Activated CD4-positive, alpha-beta T cell treated with anti-CD3 and anti-CD28 coated beads, Interleukin-2, Interleukin-4, amounts not matched to agents 100 ng/mL and 50 ng/mL, durations not matched to agents 16 hours and 8 hours (primary cell): ENCODE measurements at regions not wholly inside any gene's neighbourhood (a gene's known extent, or its start where the extent isn't known, plus 50 kb on each side); places are given as distances from the start of the nearest gene placed in this dataset.
A peak's percentile ranks its signal among the peaks of the same experiment; 100 is the strongest.
"Not testable (repeated sequence)": the region's sequence is repeated elsewhere in the genome, so short reads cannot be mapped to it uniquely, and the experiment has no call there.

Experiments used
- DNase-seq: peaks from one replicate; pipeline ENCODE4 v3.0.0-alpha.2; 2020; ENCODE audit warnings: low spot score

DNA sequence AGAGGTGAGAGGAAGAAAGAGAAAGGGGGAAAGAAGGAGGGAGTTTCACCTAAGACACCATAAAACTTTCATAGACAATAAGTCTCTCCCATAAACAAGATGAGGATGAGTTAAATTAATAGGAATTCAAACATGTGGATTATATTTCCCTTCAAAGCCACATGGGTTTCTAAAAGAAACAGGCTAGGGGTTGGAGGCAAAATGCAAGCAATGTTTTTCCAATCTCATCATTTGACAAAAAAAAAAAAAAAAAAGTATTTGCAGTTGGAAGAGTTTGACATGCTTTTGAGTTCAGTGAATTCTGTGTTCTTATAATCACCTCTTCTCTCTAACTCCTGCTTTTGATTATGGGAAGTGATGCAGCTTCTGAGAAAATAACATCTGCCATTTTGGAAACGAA lies 186.1 kb upstream of the ADRA1D start:
- no peak for DNase-seq

DNA sequence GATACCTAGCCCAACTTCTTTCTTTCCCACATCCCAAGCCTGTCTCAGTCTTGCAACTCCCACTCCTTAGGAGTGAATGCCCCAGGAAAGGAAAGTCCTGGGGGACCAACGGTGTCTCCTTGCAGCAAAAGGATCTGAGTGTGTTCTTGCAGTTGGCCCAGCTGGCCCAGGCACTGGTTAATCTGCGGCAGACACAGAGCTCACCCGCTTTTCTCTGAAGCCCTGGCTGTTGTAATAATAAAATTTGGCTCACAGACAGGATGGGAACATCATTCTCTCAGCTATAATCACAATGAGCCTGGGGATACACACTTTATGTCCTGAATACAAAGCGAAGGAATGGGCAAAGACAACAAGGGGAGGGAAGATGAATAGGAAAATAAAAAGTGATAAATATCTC lies 185.6 kb upstream of the ADRA1D start:
- DNase-seq: no peak

DNA sequence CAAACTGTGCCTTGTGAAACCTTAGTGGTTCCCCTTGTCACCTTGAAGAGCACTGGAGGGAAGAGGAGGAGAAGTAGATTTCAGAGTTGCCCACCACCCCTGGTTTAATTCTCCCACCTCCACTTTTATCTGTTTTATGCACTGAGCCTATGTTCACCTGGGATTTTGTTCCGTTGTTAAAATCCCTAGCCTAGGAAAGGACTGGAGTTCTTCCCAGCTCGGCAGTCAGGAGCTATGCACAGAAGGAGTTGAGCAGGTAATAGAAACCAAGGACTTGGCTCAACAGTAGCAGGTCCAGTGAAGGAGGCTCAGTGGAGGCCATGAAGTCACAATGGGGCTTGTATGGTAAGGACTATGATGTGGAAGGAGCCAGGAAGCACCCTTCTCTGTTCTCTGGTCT lies 182.4 kb upstream of the ADRA1D start:
- no peak for DNase-seq

DNA sequence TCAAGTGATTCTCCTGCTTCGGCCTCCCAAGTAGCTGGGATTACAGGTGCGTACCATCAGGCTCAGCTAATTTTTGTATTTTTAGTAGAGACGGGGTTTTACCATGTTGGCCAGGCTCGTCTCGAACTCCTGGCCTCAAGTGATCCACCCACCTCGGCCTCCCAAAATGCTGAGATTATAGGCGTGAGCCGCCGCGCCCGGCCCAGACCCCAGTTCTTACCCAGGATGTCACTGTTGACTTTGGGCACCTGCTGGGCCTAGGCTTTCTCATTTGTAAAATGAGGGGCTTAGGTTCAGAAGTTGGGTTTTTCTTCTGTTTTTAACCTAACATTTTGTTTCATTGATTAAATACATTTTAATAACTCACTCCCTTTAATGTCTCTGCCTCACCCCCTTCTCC lies 181.7 kb upstream of the ADRA1D start:
- DNase-seq: not testable (repeated sequence)

DNA sequence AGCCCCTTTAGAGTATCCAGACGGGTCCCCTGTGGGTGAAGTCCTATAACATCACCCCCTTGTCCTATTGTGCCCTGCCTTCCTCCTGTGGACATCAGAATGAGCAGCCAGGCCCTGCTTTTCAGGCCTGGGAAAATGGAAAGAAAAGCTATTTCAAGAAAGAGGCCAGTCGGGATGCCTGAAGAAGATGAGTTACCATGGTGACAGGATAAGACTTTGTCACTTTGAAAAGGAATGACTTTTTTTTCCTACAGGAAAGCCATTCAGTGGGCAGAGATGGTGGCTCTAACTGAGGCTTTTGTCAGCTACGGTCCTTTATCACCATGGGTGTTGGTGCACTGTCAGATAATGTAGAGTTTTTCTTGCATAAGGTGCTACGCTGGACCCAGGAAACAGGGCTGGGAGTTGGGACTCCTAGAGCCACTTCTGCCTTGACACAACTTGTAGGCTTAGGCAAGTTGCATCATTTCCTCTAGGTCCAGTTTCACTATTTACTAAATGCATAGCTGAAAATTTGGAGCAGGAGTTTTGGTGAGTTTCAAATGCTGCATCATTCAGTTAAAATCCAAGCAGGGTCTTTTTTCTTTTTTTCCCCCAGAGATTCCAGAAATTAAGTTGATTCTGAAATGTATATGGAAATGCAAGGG lies 179.0 kb upstream of the ADRA1D start:
- no peak for DNase-seq

DNA sequence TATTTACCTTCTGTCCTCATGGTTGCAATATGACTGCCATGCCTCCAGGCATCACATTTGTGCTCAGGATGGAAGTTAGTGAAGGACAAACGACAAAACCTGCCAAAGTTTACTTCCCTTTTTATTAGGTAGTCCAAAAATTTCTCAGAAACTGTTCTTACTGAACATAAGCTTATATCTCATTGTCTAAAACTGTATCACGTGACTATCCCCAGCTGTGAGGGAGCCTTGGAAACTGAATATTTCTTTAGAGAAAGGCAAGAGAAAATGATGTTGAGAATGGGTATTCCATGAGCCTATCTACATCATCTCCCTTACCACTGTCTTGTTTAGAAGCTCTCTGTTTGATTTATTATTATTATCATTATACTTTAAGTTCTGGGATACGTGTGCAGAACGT lies 169.1 kb upstream of the ADRA1D start:
- no peak for DNase-seq

DNA sequence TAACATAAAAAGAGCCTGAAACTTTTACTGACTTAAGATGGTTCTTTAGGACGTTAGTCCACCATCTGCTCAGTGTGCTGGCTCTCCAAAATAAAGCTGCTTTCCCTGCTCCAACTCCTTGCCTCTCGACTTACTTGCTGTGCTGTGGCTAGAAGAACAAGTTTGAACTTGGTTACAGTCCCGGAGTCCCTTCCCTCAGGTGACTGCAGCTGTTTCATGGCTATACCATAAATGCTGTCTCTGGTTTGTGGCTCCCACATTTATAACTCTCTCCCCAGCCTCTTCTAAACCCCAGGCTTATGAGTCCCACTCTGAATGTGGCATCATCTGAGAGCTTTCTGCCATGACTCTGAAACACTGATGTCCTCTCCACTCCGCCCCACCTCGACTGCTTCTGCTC lies 166.2 kb upstream of the ADRA1D start:
- DNase-seq: no peak

DNA sequence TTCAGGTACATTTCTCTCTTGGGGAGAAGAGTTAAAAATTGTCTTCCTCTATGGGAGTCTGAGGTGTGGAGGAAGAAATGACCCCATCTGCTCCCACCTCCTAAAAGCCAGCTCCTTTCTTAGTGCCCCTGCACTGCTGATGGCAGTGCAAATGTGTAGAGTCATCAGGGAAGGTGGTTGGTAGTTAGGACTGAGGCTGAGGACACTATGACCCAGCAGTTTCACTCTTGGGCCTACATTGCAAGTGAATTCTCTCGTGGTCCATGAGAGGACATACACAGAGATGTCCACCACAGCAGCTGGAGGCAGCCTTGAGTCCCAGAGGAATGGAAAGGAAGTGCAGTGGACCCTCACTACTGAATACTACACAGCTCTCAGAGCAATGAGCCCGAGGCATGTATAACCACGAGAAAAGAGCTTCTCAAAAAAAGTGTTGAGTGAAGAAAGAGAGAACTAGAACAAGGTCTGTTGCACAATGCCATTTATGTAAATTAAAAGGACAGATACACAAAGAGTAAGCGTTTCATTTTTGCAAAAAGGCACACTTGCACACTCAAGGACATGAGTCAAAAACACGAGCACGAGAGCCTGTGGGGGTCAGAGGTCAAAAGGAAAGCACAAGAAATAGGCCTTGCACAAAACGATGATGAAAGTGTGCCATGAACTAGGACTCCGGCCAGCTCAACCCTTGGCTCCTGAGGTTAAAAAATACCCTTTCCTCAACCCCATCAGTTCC lies 164.4 kb upstream of the ADRA1D start:
- DNase-seq: no peak

DNA sequence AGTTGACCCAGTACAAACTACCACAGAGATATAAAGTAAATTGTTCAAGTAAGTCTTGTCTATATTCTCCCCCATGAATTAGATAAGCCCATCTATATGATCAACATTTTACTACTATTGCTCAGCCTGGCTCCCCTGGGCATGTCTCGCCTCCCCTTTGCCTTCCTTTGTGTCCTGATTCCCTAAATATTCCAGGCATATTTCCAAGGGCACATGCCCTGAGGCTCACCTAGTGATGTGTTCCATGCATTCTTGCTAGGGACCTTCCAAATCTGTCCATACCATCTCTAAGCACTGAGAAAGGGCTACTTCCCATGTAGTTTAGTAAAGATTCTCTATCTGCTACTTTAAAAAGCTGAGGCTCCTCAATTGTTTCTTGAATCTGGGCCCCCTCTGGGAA lies 163.1 kb upstream of the ADRA1D start:
- DNase-seq: no peak

DNA sequence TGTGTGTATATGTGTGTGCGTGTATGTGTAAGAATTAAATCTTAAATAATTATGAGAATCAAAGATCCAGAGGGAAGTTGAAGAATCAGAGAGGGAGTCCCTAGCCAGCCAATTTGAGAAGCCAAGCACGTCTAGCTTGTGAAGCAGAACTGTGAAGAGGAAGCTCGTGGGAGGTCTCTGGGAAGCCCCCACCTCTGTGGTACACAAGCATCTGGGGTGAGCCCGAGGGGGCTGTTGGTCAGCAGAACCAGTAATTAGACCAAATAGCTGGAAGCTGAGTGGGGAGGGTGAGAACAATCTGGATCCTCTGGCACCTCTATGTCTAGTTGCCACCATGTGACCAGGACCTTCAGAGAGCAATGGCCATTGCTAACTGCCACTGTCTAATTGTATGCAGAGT lies 162.7 kb upstream of the ADRA1D start:
- no peak for DNase-seq

DNA sequence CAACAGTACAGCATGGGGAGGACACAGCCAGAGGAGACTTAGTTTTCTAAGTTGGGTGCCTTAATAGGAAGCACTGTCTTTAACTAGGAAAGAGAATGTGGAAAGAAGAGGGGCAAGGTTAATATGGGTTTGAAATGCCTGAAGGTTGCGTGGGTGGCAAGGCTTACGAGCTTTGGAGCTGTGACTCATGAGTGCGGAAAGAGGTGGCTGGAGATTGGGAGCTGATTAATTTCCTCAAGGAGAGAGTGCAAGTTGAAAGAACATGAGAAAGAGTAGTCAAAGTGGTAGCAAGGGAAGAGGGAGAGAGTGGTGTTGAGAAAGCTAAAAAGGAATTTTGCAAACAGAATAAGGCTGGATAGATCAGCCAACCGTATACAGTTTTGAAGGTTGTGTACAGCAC lies 157.5 kb upstream of the ADRA1D start:
- no peak for DNase-seq

DNA sequence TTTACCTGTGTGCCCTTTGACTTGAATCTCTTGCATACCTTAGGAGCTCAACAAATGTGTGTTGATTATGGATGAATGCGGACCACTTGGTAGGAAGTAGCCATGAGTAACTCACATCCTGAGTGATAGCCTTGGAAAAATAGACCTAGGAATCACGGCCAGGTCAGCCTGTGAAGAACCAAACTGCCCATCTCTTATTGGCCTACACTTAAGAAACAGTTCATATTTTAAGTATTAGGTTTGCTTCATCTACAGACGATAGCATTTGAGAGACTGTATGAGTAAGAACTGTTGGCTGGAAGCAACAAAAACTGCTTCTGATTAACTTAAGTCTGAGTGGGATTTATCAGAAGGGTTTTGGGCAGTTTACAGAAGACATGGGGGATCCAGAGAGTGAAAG lies 152.5 kb upstream of the ADRA1D start:
- no peak for DNase-seq

DNA sequence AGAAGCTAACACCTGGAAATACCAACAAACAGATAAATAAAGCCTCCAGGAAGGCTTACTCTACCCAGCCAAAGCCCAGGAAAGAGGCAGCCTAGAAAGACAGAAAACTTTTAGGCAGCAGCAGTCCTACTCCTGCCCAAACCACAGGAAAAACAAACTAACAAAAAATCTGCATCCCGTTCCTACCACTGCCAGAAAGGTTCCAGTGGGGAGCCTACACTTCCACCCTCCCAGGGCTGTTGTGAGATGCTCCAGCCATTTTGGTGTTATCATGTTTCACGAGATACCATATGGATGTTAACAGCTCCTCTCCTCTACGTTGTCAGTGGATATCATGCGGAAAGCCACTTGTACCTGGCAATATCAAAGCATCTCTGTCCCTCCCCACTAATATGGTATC lies 135.9 kb upstream of the ADRA1D start:
- DNase-seq: no peak

DNA sequence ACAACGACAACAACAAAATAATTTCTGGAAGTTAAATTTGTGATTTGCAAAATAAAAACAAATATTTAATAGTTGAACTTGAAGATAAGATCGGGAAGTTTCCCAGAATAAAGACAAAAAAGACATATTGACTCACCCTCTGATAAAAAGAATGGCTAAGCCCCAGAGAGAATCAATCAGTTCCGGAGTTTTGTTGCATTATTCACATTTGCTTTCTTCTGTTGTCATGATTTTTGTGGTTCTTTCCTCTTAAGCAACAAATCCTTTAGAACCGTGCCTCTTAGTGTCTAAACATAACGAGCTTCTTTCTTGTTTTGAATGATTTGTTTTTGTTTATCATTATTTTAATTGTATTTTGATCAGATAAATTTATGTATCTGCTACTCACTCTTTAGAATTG lies 134.9 kb upstream of the ADRA1D start:
- no peak for DNase-seq

DNA sequence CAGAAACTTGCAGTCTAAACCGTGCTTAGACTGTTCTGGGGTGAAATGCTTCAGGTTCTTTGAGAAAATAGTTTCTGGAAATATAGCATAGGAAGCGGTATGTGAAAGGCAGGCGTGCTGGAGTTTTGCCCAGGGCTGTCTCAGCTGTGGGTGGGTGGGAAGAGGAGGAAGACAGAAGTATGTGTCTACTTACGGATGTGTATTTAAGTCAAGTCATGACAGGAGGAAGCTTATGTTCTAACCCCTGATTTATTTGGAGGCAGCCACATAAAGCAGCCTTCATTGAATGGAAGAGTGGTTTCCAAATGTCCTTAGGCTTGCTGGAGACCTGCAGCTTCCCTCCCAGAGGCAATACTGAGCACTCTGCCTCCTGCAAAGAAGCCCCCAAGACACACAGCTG lies 126.8 kb upstream of the ADRA1D start:
- no peak for DNase-seq

DNA sequence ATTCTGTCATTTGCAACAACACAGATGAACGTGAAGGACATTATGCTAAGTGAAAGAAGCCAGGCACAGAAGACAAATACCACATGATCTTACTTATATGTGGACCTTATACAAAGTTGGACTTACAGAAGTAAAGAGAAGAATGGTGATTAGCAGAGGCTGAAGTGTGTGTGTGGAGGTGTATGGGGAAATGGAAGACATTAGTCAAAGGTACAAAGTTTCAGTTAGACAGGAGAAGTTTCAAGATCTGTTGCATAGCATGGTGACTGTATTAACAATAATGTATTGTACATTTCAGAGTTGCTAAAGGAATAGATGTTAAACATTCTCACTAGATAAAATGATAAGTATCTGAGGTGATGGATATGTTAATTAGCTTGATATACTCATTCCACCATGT lies 124.4 kb upstream of the ADRA1D start:
- DNase-seq: no peak

DNA sequence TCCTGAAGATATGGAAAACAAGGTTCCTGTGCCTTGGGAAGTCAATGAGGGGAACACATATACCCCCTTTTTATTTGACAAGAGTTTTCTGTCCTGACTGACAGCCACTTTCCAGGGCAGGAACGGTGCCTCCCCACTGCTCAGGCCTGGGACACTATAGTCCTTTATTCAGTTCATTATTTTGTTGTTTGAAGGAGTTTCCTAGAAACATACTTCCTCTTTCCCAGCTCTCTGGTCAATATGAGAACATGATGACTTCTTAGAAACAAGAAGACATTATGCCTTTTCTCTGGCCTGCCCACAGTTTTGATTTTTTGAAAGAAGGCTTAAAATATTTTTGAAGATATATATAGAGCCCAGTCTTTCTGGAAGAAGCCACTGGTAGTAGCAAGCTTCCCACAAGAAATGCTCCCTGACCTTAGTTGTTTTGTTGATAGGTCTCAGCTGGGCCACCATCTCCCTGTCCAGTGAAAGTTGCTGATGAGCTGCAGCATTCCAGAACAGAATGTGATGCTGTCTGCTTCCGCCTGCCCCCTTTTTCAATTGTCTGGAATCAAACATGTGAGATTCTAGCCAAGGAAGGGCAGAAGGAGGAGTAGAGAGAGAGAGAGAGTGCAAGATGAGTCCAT lies 122.7 kb upstream of the ADRA1D start:
- DNase-seq: no peak

DNA sequence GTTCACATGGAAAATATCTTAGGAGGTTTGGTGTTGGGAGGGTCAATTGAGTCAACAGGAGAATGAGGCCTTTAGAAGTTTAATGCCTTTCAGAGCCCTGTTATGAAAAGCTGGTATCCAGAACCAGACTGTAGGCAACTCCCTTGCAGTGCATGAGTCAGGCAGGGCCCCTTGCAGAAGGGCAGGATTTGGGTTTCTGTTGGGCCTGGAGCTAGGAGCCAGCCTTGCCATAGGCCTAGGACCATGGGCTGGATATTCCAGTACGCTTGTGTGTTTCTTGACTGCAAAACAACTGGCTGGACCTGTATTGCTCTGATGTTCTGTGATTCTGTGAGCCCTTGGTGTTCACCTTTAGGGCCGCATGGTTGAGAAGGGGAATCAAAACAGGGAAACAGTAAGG lies 121.8 kb upstream of the ADRA1D start:
- DNase-seq: no peak

DNA sequence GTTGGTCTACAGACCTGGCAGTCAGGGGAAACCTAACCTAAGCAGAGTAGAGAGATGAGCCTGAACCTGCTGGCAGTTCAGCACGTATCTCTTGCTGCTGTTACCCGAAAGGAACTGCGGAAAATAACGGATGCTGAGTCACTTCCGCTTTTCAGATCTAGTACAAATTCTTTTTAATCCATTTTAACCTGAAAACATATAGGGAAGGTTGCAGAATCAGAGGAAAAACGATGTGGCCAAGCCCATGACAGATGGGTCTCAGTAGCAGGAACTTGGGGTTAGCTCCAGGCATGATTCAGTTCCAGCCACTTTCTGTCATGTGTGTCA lies 120.7 kb upstream of the ADRA1D start:
- peak; percentile 64 for DNase-seq

DNA sequence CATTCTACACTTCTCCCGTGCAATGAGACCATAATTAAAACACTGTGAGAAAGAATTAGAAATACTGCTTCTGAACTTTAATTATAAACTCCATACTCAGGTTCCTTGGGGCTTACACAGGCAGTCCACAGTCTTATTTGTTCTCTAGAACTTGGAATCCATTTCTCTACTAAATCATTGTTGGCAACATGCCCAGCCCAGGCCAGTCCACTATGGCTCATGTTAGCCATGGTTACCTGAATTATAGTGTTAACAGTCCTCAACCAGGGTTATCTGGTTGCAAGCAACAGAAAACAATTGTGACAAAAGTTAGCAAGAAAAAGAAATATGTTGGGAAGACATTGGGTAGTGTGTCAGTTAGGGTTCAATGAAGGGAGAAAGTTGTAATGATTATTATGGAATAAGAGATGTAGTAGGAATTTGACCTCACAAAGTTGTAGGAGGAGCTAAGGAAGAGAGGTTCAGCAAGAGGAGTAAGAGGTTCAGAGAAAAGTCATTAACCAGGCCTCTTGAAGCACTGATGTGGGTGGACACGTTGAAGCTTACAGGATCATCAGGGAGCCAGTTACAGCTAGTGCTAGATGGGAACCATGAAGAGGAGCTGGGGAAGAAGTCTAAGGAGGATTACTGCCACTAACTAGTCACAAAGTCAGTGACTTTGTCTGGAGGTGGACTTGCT lies 120.2 kb upstream of the ADRA1D start:
- DNase-seq: no peak

DNA sequence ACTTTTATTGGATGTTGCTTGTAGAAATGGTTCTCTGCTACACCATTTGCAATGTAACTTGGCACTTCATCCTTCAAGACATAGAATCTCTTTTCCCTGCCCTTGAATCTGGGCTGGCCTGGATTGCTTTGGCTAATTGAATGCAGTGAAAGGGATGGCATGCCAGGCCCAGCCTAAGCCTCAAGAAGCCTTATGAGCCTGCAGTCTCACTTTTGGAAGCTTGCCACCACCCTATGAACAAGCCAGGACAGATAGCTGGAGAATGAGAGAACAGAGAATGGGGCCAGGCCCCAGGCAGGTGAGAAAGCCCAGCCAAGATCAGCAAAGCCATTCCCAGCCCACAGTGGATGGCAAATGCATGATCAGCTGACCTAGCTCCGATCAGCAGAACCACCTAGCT lies 117.0 kb upstream of the ADRA1D start:
- no peak for DNase-seq

DNA sequence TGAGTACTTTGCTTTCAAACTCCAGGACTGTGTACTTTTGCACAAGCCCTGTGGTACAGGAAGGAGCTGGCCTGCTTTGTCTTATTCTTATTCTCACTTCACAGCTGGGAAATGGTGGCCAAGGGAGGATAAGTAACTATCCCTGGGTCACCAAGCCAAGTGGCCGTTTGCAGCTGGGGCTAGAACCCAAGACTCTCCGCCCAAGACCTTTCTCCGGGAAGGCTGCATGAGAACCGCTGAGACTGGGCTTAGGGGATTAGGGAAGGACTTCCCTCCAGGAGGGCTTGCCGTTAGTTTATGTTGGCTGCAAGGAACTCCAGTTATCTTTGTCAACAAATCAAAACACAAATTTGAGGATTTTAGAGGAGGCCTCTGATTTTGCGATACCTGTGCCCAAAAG lies 109.5 kb upstream of the ADRA1D start:
- DNase-seq: no peak

DNA sequence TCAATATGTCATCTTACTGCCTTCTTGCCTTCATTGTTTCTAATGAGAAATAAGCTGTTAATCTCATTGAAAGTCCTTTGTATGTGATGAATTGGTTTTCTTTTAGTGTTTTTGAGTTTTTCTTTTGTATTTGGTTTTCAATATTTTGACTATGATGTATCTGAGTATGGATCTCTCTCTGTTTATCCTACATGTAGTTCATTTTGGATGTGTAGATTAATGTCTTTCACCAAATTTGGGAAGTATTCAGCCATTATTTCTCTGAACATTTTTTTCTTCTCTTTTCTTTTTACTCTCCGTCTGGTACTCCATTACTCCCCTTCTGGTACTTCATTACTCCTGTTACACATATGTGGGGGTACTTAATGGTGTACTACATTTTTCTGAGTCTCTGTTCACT lies 103.3 kb upstream of the ADRA1D start:
- DNase-seq: no peak
